ENCODE measurements at regions not wholly inside any gene's neighbourhood (a gene's known extent, or its start where the extent isn't known, plus 50 kb on each side); places are given as distances from the start of the nearest gene placed in this dataset.

DNA sequence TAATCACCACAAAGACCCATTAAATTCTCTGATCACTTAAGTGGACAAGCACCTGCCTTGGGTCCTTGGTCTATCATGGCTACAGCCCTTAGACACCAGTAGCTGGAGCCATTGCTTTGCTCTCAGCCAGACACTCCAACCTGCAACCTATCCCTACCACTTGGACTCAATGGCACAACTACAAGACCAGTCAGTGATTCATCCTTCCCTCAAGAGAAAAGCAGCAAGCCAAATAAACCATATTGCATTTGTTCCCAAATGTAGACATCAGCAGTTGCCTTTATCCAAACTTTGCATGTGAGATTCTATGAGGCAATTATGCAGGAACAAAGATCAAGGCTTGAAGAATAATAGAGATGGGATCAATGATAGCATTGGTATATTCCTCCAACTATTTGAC is 263.4 kb downstream of the HHIPL2 start:
- peak; percentile 17 for DNase-seq

DNA sequence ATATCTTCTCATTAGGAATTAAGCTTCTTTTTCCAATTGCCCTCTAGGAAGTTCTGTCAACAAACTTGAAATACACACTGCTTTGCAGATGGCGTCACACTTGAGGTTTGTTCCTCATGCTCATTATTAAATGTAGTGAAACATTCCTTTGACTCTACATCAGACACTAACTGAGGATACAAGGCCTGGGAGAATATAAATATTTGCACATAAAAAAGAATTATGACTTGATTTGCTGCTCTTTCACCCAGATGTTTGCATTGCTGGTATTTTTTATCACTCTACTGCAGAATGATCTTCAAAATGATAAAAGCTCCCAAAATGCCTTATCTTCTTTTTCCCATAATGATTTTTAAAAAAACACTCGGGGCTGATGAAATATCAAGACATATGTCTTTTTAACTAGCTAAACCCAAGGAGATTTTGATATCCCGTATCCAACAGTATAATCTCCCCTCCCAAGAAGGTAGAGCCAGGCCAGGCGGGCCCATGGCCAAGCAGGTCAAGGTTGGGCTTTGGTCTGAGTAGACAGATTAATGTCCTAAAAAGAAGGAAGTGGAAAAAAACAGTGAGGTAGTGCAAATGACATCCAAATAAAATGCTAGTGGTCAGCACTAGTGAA is 264.6 kb downstream of the HHIPL2 start:
- DNase-seq = peak; percentile 89

DNA sequence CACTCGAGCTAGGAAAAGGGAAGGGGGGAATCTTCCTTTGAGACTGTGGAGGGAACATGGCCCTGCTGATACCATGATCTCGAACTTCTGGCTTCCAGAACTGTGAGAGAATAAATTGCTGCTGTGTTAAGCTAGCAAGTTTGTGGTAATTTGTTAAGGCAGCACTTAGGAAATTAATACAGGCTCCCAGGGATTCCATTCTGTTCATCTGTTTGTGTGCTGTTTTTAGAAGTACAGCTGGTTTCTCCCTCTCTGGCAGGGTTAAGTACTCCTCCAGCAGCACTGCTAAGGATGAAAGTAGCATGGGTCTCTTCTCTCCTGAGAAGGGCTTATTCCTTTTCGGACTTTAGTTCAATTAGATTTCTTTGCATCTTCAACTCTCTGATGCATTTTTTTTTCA is 268.3 kb downstream of the HHIPL2 start:
- DNase-seq = no peak

DNA sequence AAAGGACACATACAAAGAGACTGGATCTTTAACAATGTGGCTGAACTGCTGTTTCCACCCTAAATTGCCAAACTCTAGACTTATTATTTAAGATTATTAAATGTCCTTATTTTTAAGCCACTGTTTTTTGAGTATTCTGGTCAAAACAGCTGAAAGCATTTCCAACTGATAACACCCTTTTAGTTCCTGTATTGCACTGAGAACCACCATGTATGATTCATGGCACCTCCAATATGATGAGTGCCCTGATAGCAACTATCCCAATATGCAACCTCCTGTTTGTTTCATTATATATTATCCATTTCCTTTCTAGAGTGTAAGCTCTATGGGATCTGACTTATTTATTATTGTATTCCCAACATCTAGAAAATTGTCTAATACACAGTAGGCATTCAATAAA is 269.4 kb downstream of the HHIPL2 start:
- DNase-seq = no peak

DNA sequence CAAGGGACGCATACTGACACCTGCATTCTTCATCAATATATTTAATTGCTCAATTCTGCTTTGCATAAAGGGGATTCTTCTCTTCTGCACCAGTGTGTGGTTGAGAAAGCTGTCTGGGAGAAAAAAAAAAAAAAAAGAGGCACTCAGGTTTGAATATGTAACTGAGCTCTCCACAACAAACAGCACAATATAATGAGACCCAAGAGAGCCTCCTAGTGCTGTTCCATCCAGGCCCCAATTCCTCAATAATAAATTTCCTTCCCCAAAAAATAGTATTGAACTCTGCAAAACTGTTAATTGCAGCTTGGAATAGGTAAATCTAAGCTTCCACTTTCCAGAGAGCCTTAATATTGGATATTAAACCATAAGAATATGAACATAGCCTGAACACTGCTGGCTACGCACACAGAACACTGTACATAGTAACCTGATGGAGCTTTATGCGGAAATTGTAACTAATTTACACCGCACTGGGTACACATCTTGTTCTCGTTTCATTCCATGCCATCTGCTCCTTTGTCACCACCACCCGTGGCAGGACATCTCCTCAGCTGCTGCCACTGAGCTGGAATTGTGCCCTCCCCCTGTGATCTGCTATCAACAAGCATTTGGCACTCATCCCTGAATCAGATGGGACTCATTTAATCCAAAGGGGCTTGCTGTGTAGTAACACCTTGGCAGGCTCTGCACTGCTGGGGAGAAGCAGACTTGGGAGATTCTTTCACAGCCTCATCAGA is 272.0 kb downstream of the HHIPL2 start:
- DNase-seq = no peak

- DNase-seq = peak; percentile 34
Measured at GRCh38 chr1:222275001-222275728, 272.7 kb downstream of the HHIPL2 start.

- no peak for DNase-seq
Measured at GRCh38 chr1:222266223-222267196, 281.4 kb downstream of the HHIPL2 start.

- DNase-seq = no peak
Measured at GRCh38 chr1:222263791-222264190, 284.1 kb downstream of the HHIPL2 start.

DNA sequence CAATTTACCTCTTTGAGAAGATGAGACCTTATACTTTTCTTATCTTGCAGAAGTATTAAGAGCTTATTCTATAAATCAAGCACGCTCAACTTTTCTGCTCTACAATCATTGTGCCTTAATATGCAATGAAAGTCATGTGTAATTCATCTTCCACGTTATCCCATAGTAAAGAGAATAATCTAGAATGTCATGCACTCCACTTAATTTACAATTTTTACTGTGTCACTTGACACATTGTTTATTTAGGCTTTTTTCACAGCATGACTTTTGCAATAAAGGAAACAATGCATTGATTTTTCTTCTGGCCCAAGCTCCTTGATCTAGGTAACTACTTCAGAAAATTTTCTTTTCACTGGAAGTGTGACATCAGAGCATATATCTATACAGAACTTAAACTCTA is 290.9 kb downstream of the HHIPL2 start:
- no peak for DNase-seq

DNA sequence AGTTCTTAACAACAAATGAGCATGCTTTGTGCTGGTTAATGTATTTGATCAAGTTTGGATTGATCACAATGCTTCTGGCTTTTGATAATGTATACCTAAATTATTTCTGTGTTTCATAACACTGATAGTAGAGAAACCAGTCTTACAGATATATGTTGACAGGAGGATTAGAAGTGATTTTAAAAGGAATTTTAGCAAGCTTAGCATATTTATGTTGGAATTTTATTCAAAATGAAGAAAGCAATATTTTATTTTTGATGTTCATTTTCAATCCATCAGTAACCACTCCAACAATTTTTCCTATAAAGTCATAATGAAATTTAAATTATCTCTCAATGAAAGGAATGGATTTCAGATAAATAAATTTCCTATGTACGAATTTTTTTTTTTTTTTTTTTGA is 291.8 kb downstream of the HHIPL2 start:
- DNase-seq = no peak

DNA sequence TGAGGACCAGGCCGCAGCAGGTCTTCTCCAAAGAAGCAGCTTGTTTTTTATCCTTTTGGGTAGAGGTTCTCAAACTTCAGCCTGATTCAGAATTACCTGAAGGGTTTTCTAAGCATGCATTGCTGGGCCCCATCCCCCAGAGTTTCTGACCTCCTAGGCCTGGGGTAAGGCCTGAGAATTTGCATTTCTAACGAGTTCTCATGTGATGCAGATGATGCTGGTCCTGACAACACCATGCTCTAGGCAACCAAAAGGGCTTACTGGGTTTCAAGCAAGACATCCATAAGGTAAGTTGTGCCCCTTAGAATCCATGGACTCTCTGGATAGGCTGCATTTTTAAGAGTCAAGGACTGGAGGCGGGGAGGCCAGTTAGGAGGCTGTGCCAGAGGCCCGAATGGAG is 295.1 kb downstream of the HHIPL2 start:
- DNase-seq = no peak

DNA sequence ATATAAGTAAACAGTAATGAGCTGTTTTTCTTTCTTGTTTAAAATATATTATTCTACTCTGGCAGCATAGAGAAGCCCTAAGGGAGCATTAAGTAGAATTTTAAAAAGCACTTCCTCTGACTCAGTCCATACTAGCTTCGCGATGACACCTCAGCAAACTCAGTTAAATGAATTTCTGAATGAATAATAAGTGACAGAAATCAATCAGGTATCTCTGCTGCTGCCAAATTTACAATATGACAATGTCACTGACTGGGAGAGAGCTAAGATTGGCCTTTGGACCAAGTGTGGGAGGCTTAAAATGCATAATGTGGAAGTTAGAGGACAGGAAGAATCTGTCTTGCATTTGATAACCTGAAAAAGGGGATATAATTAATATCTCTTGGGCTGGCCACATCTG is 296.1 kb downstream of the HHIPL2 start:
- peak; percentile 5 for DNase-seq

GRCh38 chr1:222250376-222250775 is 297.5 kb downstream of the HHIPL2 start:
- DNase-seq = peak; percentile 67

DNA sequence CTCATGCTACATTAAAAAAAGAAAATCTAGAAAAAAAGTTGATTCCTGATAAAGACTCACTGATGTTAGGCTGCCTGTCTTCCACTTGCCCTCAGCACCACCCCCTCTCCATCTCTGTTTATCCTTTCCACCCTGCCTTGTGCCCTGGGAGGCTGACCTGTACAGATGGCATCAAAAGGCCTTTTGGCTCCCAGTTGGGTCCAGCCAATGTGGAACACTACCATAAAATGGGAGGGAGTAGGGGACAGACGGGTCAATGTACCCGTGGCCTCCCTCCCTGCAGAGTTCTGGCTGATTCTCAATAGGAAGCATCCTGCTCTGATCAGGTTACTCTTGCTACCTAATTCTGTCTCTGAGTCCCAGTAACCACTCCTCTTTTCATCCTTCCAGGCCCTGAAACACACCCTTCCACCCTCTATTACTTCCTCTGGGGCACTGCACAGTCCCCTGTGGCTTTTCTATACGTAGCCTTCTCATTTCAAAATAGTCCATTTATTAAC is 300.0 kb downstream of the HHIPL2 start:
- DNase-seq = no peak

DNA sequence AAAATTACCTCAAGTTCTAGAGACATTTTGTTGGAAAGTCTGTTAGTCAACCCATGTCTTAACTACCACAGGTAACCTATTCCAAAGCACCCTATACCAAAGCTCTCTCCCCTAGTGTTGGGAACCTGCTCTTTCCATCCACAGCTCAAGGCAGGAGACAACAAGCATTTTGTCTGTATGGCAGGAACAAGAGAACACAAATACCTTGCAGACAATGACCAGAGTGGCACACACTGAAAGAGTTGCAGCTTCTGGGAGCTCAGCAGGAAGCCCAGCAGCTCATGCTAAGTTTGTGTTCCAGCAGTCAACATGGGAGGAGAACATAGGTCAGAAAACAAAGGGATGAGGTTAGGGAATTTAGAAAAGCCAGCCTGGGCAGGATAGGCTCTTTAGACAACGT is 300.8 kb downstream of the HHIPL2 start:
- DNase-seq = no peak

DNA sequence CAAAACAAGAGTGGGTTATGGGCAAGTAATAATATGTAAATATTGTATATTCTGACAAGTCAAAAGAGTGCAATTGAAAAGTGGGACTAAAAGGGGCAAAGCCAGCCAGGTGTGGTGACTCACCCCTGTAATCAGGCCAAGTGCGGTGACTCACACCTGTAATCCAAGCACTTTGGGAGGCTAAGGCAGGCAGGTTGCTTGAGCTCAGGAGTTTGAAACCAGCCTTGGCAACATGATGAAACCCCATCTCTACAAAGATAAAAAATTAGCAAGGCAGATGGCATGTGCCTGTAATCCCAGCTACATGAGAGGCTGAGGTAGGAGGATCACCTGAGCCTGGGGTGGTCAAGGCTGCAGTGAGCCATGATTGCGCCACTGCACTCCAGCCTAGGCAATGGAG is 304.0 kb downstream of the HHIPL2 start:
- no peak for DNase-seq

GRCh38 chr1:222242492-222242891 is 305.4 kb downstream of the HHIPL2 start:
- no peak for DNase-seq

DNA sequence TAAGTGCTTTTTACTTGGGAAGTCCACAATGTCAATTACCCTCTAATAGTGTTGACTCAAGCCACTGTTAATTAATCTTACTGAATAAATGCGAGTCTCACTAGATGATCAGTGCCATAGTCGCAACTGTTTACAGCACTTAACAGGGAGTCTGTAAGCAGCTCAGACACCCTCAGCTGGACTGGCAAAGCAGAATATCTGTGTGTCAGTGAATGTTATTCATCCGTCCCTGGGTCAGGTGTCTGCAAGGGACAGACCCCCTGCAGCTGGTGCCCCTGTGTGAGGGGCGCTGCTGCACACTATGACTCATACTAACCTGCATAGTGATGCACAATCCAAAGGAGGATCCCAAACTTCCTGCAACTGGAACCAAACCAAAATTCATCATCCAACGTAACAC is 306.5 kb downstream of the HHIPL2 start:
- no peak for DNase-seq

DNA sequence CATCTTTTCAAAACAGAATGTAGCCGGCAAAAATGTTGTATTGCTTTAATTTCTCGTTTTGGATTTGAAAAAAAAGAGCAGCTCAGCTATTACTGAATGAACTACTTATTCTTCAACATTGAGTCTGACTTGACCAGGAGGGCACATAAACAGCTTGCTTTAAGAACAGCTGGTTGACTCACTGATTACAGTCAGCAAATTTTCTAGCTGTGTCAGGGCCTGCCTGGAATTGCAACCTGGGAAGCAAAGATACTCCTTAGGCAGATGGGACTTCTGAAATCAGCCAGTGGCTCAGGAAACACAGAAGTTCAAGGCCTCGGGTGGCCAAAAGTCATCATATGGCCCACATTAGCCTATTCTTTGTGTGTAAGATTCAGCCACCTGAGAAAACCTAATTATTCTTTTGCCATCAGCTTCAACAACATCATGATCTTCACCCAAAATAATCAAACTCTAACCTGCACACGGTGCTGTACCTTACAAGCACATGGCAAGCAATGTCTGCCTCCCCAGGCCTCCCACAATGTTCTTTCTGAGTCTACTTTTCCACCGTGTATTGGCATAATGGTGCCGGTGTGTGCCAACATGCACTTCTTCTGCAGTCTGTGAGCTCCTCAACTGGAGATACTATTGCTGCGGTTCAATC is 307.2 kb downstream of the HHIPL2 start:
- peak; percentile 47 for DNase-seq

GRCh38 chr1:222239130-222239529 is 308.8 kb downstream of the HHIPL2 start:
- DNase-seq = no peak

- no peak for DNase-seq
Measured at GRCh38 chr1:222234351-222234750, 313.6 kb downstream of the HHIPL2 start.

All from fibroblast of upper back skin (primary cell).